Adrenal gland (tissue), 9 donors: ENCODE measurements at regions not wholly inside any gene's neighbourhood (a gene's known extent, or its start where the extent isn't known, plus 50 kb on each side); places are given as distances from the start of the nearest gene placed in this dataset.

Experiments
- DNase-seq, 7 donors: peaks; one replicate each; pipeline ENCODE4 v3.0.0-alpha.2; 2019 to 2020
- H3K27ac ChIP-seq, 5 donors: fragments of 200-600 bp; sonication (generic) in 4 of 5; 1 replicate in 3 of 5; 2 replicates in 2 of 5; pipeline versions ENCODE4 v1.5.1 to v1.8.0; 2016 to 2020; ENCODE audit warnings: mild to moderate bottlenecking in 1 of 5
- H3K27me3 ChIP-seq: fragments of 200-600 bp; 2 replicates; pipeline ENCODE4 v1.8.0; 2021
- H3K36me3 ChIP-seq, 2 donors: fragments of 200-600 bp; replicated peaks in 1 of 2; 1 replicate in 1 of 2; 2 replicates in 1 of 2; pipeline versions ENCODE4 v1.5.1 to v1.8.0; 2018 to 2022
- H3K4me1 ChIP-seq, 2 donors: fragments of 200-600 bp; replicated peaks in 1 of 2; 1 replicate in 1 of 2; 2 replicates in 1 of 2; pipeline versions ENCODE4 v1.5.1 to v1.8.0; 2018 to 2021
- H3K4me3 ChIP-seq, 4 donors: fragments of 200-600 bp; sonication (generic) in 3 of 4; one replicate each; pipeline ENCODE4 v1.5.1; 2016 to 2018
- H3K9me3 ChIP-seq, 3 donors: fragments of 200-600 bp; sonication (generic) in 1 of 3; replicated peaks in 1 of 3; 1 replicate in 2 of 3; 2 replicates in 1 of 3; pipeline versions ENCODE4 v1.5.1 to v1.8.0; 2016 to 2021
- POLR2A ChIP-seq, 2 donors: fragments of 450-650 bp; IDR thresholded peaks; one replicate each; pipeline ENCODE4 v1.6.1; 2017; ENCODE audit warnings: antibody characterized with exemption in 2 of 2, mild to moderate bottlenecking in 2 of 2, moderate library complexity in 1 of 2
- WGBS, 4 donors: extraction: QIAGEN DNeasy Blood & Tissue Kit in 2 of 4; methylation state at CpG; one replicate each; pipeline versions ENCODE4 v1.1.5 to v1.1.7; 2013 to 2017; 5-methylcytosine and 5-hydroxymethylcytosine counted together
- intact Hi-C, 2 donors: fragments of 100-400 bp; cut with DNase I; formaldehyde crosslinking; loops; one replicate each; pipeline versions ENCODE4 v1.14.1 to v1.15.0; 2022 to 2023
- TF ChIP-seq, protein P1 (sequence below), 6 experiments: fragments of 450-650 bp in 4 of 6; fragments of 200-600 bp in 2 of 6; sonication (generic) in 1 of 6; IDR thresholded peaks; 1 replicate in 5 of 6; 2 replicates in 1 of 6; pipeline versions ENCODE4 v1.5.1 to v1.8.0; 2016 to 2021; ENCODE audit warnings: antibody characterized with exemption in 6 of 6, mild to moderate bottlenecking in 2 of 6, moderate library complexity in 1 of 6
- donor health status: healthy with polysubstance abuse.
- donor health status: Bipolar disorder and iron deficiency.
- donor health status: DM: yes; HTN: yes; CAD: no.
- donor health status: DM: no; HTN: no; CAD: no.
- donor health status: DM: no; HTN: no; CAD: no.

GRCh38 chr11:41980741-41981140, 521.3 kb upstream of the LRRC4C start:
- no peaks in the 10 kb centered on the region for H3K4me1 ChIP-seq
- 82 to 92% (median 90%) methylated on average over 2 of the region's 2 CpGs for WGBS, 4 donors
- H3K4me3 ChIP-seq = no peak overlapping the region
- H3K9me3 ChIP-seq = no peaks in the 10 kb centered on the region
- no peak overlapping the region for H3K27ac ChIP-seq
- DNase-seq = no peak
- intact Hi-C loops = no loop called here
- TF ChIP-seq POLR2A (IDR thresholded peaks at IDR 0.05) = no peak
- TF ChIP-seq, protein P1, sequence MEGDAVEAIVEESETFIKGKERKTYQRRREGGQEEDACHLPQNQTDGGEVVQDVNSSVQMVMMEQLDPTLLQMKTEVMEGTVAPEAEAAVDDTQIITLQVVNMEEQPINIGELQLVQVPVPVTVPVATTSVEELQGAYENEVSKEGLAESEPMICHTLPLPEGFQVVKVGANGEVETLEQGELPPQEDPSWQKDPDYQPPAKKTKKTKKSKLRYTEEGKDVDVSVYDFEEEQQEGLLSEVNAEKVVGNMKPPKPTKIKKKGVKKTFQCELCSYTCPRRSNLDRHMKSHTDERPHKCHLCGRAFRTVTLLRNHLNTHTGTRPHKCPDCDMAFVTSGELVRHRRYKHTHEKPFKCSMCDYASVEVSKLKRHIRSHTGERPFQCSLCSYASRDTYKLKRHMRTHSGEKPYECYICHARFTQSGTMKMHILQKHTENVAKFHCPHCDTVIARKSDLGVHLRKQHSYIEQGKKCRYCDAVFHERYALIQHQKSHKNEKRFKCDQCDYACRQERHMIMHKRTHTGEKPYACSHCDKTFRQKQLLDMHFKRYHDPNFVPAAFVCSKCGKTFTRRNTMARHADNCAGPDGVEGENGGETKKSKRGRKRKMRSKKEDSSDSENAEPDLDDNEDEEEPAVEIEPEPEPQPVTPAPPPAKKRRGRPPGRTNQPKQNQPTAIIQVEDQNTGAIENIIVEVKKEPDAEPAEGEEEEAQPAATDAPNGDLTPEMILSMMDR (IDR thresholded peaks at IDR 0.05) = no peak
- H3K27me3 ChIP-seq = no peaks in the 10 kb centered on the region
- no peaks in the 10 kb centered on the region for H3K36me3 ChIP-seq

DNA sequence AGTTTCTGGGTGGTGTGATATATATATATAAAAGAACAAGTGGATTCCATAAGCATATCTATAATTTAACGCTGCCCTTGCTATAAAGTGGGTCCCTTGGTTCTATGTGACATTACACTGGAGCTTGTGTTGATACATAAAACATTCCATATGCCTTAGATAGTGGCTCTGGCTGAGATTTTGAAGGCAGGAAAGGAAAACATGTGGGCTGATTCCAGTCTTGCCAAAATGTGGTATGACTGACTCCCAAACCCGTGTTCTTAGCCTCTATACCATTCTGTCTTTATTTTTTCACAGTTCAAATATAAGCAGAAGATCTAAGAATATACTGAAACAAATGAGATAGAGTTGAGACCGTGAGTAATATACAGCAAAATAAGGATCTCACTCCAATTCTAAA, 522.8 kb upstream of the LRRC4C start:
- Histone ChIP-seq H3K27me3 (no peaks in the 10 kb centered on the region), H3K9me3 (no peaks in the 10 kb centered on the region), H3K27ac (no peak overlapping the region), H3K36me3 (no peaks in the 10 kb centered on the region), H3K4me3 (no peak overlapping the region), H3K4me1 (no peaks in the 10 kb centered on the region)
- 82 to 91% (median 84%) methylated on average over 3 of the region's 3 CpGs for WGBS, 4 donors
- no peak for TF ChIP-seq POLR2A (IDR thresholded peaks at IDR 0.05)
- TF ChIP-seq, protein P1 (IDR thresholded peaks at IDR 0.05) = no peak
- intact Hi-C loops = no loop called here
- no peak for DNase-seq

- no peak for DNase-seq
- no peaks in the 10 kb centered on the region for H3K4me1 ChIP-seq
Measured at GRCh38 chr11:41982975-41983374, 523.5 kb upstream of the LRRC4C start.

GRCh38 chr11:41983475-41983874, 524.0 kb upstream of the LRRC4C start:
- no peaks in the 10 kb centered on the region for H3K4me1 ChIP-seq
- no peak for DNase-seq
- H3K9me3 ChIP-seq = no peaks in the 10 kb centered on the region
- no peak overlapping the region for H3K4me3 ChIP-seq
- H3K27ac ChIP-seq = no peak overlapping the region
- TF ChIP-seq POLR2A (IDR thresholded peaks at IDR 0.05) = no peak
- TF ChIP-seq, protein P1 (IDR thresholded peaks at IDR 0.05) = no peak
- no peaks in the 10 kb centered on the region for H3K36me3 ChIP-seq
- H3K27me3 ChIP-seq = no peaks in the 10 kb centered on the region
- intact Hi-C loops = no loop called here

More at GRCh38 chr11:41982975-41983374, 523.5 kb upstream of the LRRC4C start:
- Histone ChIP-seq H3K9me3 (no peaks in the 10 kb centered on the region), H3K27me3 (no peaks in the 10 kb centered on the region), H3K4me3 (no peak overlapping the region), H3K36me3 (no peaks in the 10 kb centered on the region), H3K27ac (no peak overlapping the region)
- intact Hi-C loops = no loop called here
- TF ChIP-seq POLR2A (IDR thresholded peaks at IDR 0.05) = no peak
- TF ChIP-seq, protein P1 (IDR thresholded peaks at IDR 0.05) = no peak
- 68 to 79% (median 72%) methylated on average over 3 of the region's 3 CpGs for WGBS, 4 donors
